ENCODE measurements at regions not wholly inside any gene's neighbourhood (a gene's known extent, or its start where the extent isn't known, plus 50 kb on each side); places are given as distances from the start of the nearest gene placed in this dataset.
A peak's percentile ranks its signal among the peaks of the same experiment; 100 is the strongest.

- Histone ChIP-seq H3F3A (replicated peaks; ENCODE audit: low read depth) (no peaks in the 10 kb centered on the region), H3K27me3 (ENCODE audit: insufficient read depth) (no peaks in the 10 kb centered on the region), H4K20me1 (replicated peaks; ENCODE audit: insufficient read depth) (no peaks in the 10 kb centered on the region), H3K4me3 (no peak overlapping the region), H3K79me2 (replicated peaks; ENCODE audit: insufficient read depth) (no peaks in the 10 kb centered on the region), H3K4me1 (ENCODE audit: insufficient read depth) (peaks cover 9% of the 10 kb centered on the region; the same call in 1 of the 2 replicates), H3K4me2 (0 out of 2 replicates have a peak overlapping the region, but pooled peaks have one; percentile 19), H2AFZ (no peak overlapping the region), H3K9me2 (ENCODE audit: insufficient read depth) (no peaks in the 10 kb centered on the region; the same call in 1 of the 2 replicates), H3K36me3 (ENCODE audit: insufficient read depth) (no peaks in the 10 kb centered on the region), H3K27ac (ENCODE audit: low read depth) (0 out of 2 replicates have a peak overlapping the region, but pooled peaks have one; percentile 23)
- no peak for TF ChIP-seq ETS1 (IDR thresholded peaks at IDR 0.05)
- TF ChIP-seq ZNF114 (CRISPR knock-in tag; IDR thresholded peaks at IDR 0.05) = no peak
- no peak for TF ChIP-seq ZNF331 (CRISPR knock-in tag; IDR thresholded peaks at IDR 0.05; ENCODE audit: low read depth)
- Mint-ChIP-seq H3K4me1 (peaks cover 6% of the 10 kb centered on the region), H3K36me3 (ENCODE audit: low read depth) (peaks cover 24% of the 10 kb centered on the region), H3K9me3 (peaks cover 23% of the 10 kb centered on the region), H3K4me3 (no peak overlapping the region), H3K27me3 (ENCODE audit: insufficient read depth, low read depth, poor library complexity) (peaks cover 3% of the 10 kb centered on the region), H3K27ac (no peak overlapping the region)
- ATAC-seq (no peak), DNase-seq (ENCODE audit: low spot score) (peak; percentile 54)
Measured at GRCh38 chr14:84084056-84084630, 1445.8 kb upstream of the FLRT2 start.

GRCh38 chr14:84085493-84085892 is 1444.5 kb upstream of the FLRT2 start:
- Mint-ChIP-seq H3K27me3 (ENCODE audit: insufficient read depth, low read depth, poor library complexity) (peaks cover 3% of the 10 kb centered on the region), H3K36me3 (ENCODE audit: low read depth) (peaks cover 24% of the 10 kb centered on the region), H3K4me1 (peaks cover 6% of the 10 kb centered on the region), H3K27ac (no peak overlapping the region), H3K4me3 (no peak overlapping the region), H3K9me3 (peaks cover 23% of the 10 kb centered on the region)
- ATAC-seq (no peak), DNase-seq (ENCODE audit: low spot score) (no peak)
- Histone ChIP-seq H2AFZ (no peak overlapping the region), H3K79me2 (replicated peaks; ENCODE audit: insufficient read depth) (no peaks in the 10 kb centered on the region), H3F3A (replicated peaks; ENCODE audit: low read depth) (no peaks in the 10 kb centered on the region), H3K4me1 (ENCODE audit: insufficient read depth) (peaks cover 9% of the 10 kb centered on the region; the same call in 1 of the 2 replicates), H3K9me2 (ENCODE audit: insufficient read depth) (no peaks in the 10 kb centered on the region; the same call in 1 of the 2 replicates), H3K36me3 (ENCODE audit: insufficient read depth) (no peaks in the 10 kb centered on the region), H4K20me1 (replicated peaks; ENCODE audit: insufficient read depth) (no peaks in the 10 kb centered on the region), H3K4me2 (no peak overlapping the region), H3K27me3 (ENCODE audit: insufficient read depth) (no peaks in the 10 kb centered on the region), H3K27ac (ENCODE audit: low read depth) (no peak overlapping the region), H3K4me3 (no peak overlapping the region)
- TF ChIP-seq STAT1 (IDR thresholded peaks at IDR 0.05; ENCODE audit: unreplicated experiment) (no peak), ETS1 (IDR thresholded peaks at IDR 0.05) (no peak), JUNB (IDR thresholded peaks at IDR 0.05; ENCODE audit: unreplicated experiment) (no peak), ZNF462 (CRISPR knock-in tag; IDR thresholded peaks at IDR 0.05) (no peak), NANOG (IDR thresholded peaks at IDR 0.05; ENCODE audit: borderline replicate concordance) (no peak), ZNF331 (CRISPR knock-in tag; IDR thresholded peaks at IDR 0.05; ENCODE audit: low read depth) (no peak), ZNF114 (CRISPR knock-in tag; IDR thresholded peaks at IDR 0.05) (no peak), POLR2AphosphoS5 (IDR thresholded peaks at IDR 0.05; ENCODE audit: low read depth) (no peak), CTCF (conservative IDR thresholded peaks at IDR 0.05; ENCODE audit: low read depth in 2 of 2) (no peak), EZH2phosphoT487 (IDR thresholded peaks at IDR 0.05; ENCODE audit: unreplicated experiment) (no peak), CREB1 (CRISPR knock-in tag; IDR thresholded peaks at IDR 0.05; ENCODE audit: low read depth) (no peak)

All from GM23338 (cell line).